GM23338 (cell line): ENCODE measurements at regions not wholly inside any gene's neighbourhood (a gene's known extent, or its start where the extent isn't known, plus 50 kb on each side); places are given as distances from the start of the nearest gene placed in this dataset.

Experiments used
- ATAC-seq: fragments of 200-7000 bp; cut with Tn5 transposase; 3 replicates; pipeline ENCODE4 v1.9.1; 2020
- DNase-seq: peaks from one replicate; pipeline ENCODE4 v3.0.0-alpha.2; 2015; ENCODE audit warnings: low spot score
- H2AFZ ChIP-seq: fragments of 200-600 bp; sonication (generic); 2 replicates; pipeline ENCODE4 v1.8.0; 2016; ENCODE audit warnings: antibody characterized with exemption, mild to moderate bottlenecking, moderate library complexity
- H3F3A ChIP-seq: fragments of 200-600 bp; sonication (generic); replicated peaks from 2 replicates; pipeline ENCODE4 v1.8.0; 2017; ENCODE audit warnings: antibody characterized with exemption, mixed run types, low read depth
- H3K27ac ChIP-seq: fragments of 200-600 bp; sonication (generic); 2 replicates; pipeline ENCODE4 v1.6.1; 2016; ENCODE audit warnings: low read depth
- H3K27me3 ChIP-seq: fragments of 200-600 bp; sonication (generic); 2 replicates; pipeline ENCODE4 v1.8.0; 2016; ENCODE audit warnings: mild to moderate bottlenecking, mixed run types, moderate library complexity; ENCODE audit not compliant: insufficient read depth
- H3K36me3 ChIP-seq: fragments of 200-600 bp; sonication (generic); 2 replicates; pipeline ENCODE4 v1.8.0; 2016; ENCODE audit warnings: mild to moderate bottlenecking; ENCODE audit not compliant: insufficient read depth
- H3K4me1 ChIP-seq: fragments of 200-600 bp; sonication (generic); 2 replicates; pipeline ENCODE4 v1.8.0; 2016; ENCODE audit warnings: mild to moderate bottlenecking, moderate library complexity; ENCODE audit not compliant: insufficient read depth
- H3K4me2 ChIP-seq: fragments of 200-600 bp; sonication (generic); 2 replicates; pipeline ENCODE4 v1.7.1; 2017; ENCODE audit warnings: mixed run types
- H3K4me3 ChIP-seq: fragments of 200-600 bp; sonication (generic); 2 replicates; pipeline ENCODE4 v1.6.1; 2016; ENCODE audit warnings: mixed run types
- H3K79me2 ChIP-seq: fragments of 200-600 bp; sonication (generic); replicated peaks from 2 replicates; pipeline ENCODE4 v1.8.0; 2017; ENCODE audit warnings: mild to moderate bottlenecking; ENCODE audit not compliant: insufficient read depth
- H3K9me2 ChIP-seq: fragments of 200-600 bp; sonication (generic); 2 replicates; pipeline ENCODE4 v1.8.0; 2017; ENCODE audit not compliant: insufficient read depth
- H4K20me1 ChIP-seq: fragments of 200-600 bp; sonication (generic); replicated peaks from 2 replicates; pipeline ENCODE4 v1.8.0; 2017; ENCODE audit warnings: mild to moderate bottlenecking; ENCODE audit not compliant: insufficient read depth
- H3K27ac Mint-ChIP-seq: 2 replicates; pipeline ENCODE4 v1.8.0; 2020; ENCODE audit warnings: inconsistent platforms, mild to moderate bottlenecking, moderate library complexity, mixed read lengths
- H3K27me3 Mint-ChIP-seq: 3 replicates; pipeline ENCODE4 v1.8.0; 2022; ENCODE audit warnings: low read depth, mild to moderate bottlenecking, moderate library complexity, mixed read lengths, inconsistent platforms; ENCODE audit not compliant: insufficient read depth, poor library complexity
- H3K36me3 Mint-ChIP-seq: 3 replicates; pipeline ENCODE4 v1.8.0; 2021; ENCODE audit warnings: low read depth, mild to moderate bottlenecking, inconsistent platforms, moderate library complexity, mixed read lengths
- H3K4me1 Mint-ChIP-seq: 3 replicates; pipeline ENCODE4 v1.8.0; 2020; ENCODE audit warnings: mild to moderate bottlenecking, inconsistent platforms, mixed read lengths
- H3K4me3 Mint-ChIP-seq: 3 replicates; pipeline ENCODE4 v1.8.0; 2021; ENCODE audit warnings: moderate library complexity, mild to moderate bottlenecking, inconsistent platforms, mixed read lengths
- H3K9me3 Mint-ChIP-seq: 3 replicates; pipeline ENCODE4 v1.8.0; 2020; ENCODE audit warnings: moderate library complexity, mild to moderate bottlenecking, inconsistent platforms, mixed read lengths
- CREB1 ChIP-seq: fragments of 250-450 bp; sonication (Bioruptor Pico); IDR thresholded peaks from 2 replicates; pipeline ENCODE4 v1.5.0; 2020; ENCODE audit warnings: low read depth, mild to moderate bottlenecking, moderate library complexity
- EZH2 ChIP-seq: fragments of 200-600 bp; sonication (generic); IDR thresholded peaks from one replicate; pipeline ENCODE4 v1.8.0; 2017; ENCODE audit warnings: antibody characterized with exemption, mild to moderate bottlenecking, low read depth; ENCODE audit not compliant: unreplicated experiment
- EZH2phosphoT487 ChIP-seq: fragments of 200-600 bp; sonication (generic); IDR thresholded peaks from one replicate; pipeline ENCODE4 v1.8.1; 2018; ENCODE audit warnings: antibody characterized with exemption; ENCODE audit not compliant: unreplicated experiment
- JUNB ChIP-seq: IDR thresholded peaks from one replicate; pipeline ENCODE4 v1.6.1; 2016; ENCODE audit warnings: antibody characterized with exemption; ENCODE audit not compliant: unreplicated experiment
- NANOG ChIP-seq: IDR thresholded peaks from 2 replicates; pipeline ENCODE4 v1.6.1; 2016; ENCODE audit warnings: antibody characterized with exemption, borderline replicate concordance
- POLR2AphosphoS5 ChIP-seq: IDR thresholded peaks from 2 replicates; pipeline ENCODE4 v1.6.1; 2016; ENCODE audit warnings: antibody characterized with exemption, low read depth
- STAT1 ChIP-seq: IDR thresholded peaks from one replicate; pipeline ENCODE4 v1.6.1; 2016; ENCODE audit warnings: antibody characterized with exemption; ENCODE audit not compliant: unreplicated experiment
- ZNF331 ChIP-seq: fragments of 250-450 bp; sonication (Bioruptor Pico); IDR thresholded peaks from 2 replicates; pipeline ENCODE4 v1.5.0; 2020; ENCODE audit warnings: low read depth, mild to moderate bottlenecking, moderate library complexity
- TF ChIP-seq, protein P1 (sequence below), 2 experiments: fragments of 200-600 bp in 1 of 2; sonication (generic) in 1 of 2; conservative IDR thresholded peaks; 2 replicates each; pipeline versions ENCODE4 v1.5.1 to v1.6.1; 2016 to 2017; ENCODE audit warnings: antibody characterized with exemption in 2 of 2, low read depth in 2 of 2, mild to moderate bottlenecking in 2 of 2, moderate library complexity in 1 of 2
- TF ChIP-seq, protein P2 (sequence below): IDR thresholded peaks from 2 replicates; pipeline ENCODE4 v1.6.1; 2016; ENCODE audit warnings: antibody characterized with exemption
- TF ChIP-seq, protein P3 (sequence below): fragments of 250-450 bp; sonication (Bioruptor Pico); IDR thresholded peaks from 2 replicates; pipeline ENCODE4 v1.5.0; 2020; ENCODE audit warnings: mild to moderate bottlenecking, moderate library complexity

DNA sequence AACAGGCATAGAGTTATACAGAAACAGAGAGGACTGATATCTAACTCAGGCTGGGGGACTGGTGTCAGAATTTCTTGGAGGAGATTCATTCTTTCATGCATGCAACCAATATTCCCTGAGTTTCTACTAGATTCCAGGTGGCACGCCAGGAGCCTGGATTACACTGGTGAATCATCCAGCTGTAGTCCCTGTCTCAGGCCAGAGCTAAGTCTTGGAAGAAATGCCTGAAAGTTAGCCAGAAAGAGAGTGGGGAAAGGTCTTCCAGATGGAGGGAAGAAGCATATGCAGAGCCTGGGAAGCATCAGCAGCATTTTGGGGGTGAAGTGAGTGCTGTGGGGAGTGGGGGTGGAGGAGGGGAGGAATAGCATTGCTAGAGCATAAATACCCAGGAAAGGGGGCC is 239.1 kb downstream of the OMA1 start:
- peaks cover 26% of the 10 kb centered on the region for H3K4me1 Mint-ChIP-seq
- Histone ChIP-seq H3K9me2 (no peaks in the 10 kb centered on the region; the same call in 1 of the 2 replicates), H3K36me3 (no peaks in the 10 kb centered on the region), H3K4me2 (peak overlapping the region; percentile 44; the same call in 1 of the 2 replicates), H4K20me1 (no peaks in the 10 kb centered on the region), H3K27ac (no peak overlapping the region), H3K27me3 (no peaks in the 10 kb centered on the region), H3K4me1 (peaks cover 19% of the 10 kb centered on the region), H2AFZ (no peak overlapping the region), H3F3A (no peaks in the 10 kb centered on the region), H3K79me2 (no peaks in the 10 kb centered on the region), H3K4me3 (no peak overlapping the region)
- DNase-seq (no peak), ATAC-seq (no peak)
- H3K9me3 Mint-ChIP-seq = no peaks in the 10 kb centered on the region
- no peak for TF ChIP-seq STAT1
- TF ChIP-seq EZH2phosphoT487 = no peak
- no peak overlapping the region for H3K4me3 Mint-ChIP-seq
- no peak overlapping the region for H3K27ac Mint-ChIP-seq
- H3K36me3 Mint-ChIP-seq = no peaks in the 10 kb centered on the region
- H3K27me3 Mint-ChIP-seq = peaks cover 3% of the 10 kb centered on the region

DNA sequence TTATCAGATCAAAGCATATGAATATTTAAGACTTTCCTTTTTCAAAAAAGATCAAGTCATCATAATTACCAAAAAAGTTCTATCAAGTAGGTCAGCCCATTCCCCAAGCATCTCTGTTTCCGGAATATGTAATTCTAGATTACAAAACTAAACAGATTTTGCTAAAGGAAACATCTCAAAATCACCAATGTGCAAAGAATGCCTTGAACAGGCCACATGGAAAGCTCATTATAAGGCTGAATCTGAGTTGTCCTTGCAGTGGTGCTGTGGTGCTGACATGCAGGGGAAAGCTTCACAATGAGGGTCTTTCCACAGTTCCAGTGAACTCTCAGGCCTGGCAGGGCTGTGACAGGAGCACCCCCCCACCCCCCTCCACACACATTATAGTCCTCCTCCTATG is 240.9 kb downstream of the OMA1 start:
- no peak overlapping the region for H3K27ac ChIP-seq
- no peaks in the 10 kb centered on the region for H3F3A ChIP-seq
- H3K27me3 ChIP-seq = no peaks in the 10 kb centered on the region
- no peaks in the 10 kb centered on the region for H3K36me3 ChIP-seq
- Mint-ChIP-seq H3K4me3 (no peak overlapping the region), H3K9me3 (no peaks in the 10 kb centered on the region; the same call in 2 of the 3 replicates), H3K27ac (no peak overlapping the region), H3K36me3 (no peaks in the 10 kb centered on the region), H3K4me1 (peaks cover 22% of the 10 kb centered on the region), H3K27me3 (peaks cover 3% of the 10 kb centered on the region)
- no peak overlapping the region for H2AFZ ChIP-seq
- no peak overlapping the region for H3K4me3 ChIP-seq
- H3K9me2 ChIP-seq = no peaks in the 10 kb centered on the region; the same call in 1 of the 2 replicates
- no peak for ATAC-seq
- no peaks in the 10 kb centered on the region for H4K20me1 ChIP-seq
- DNase-seq = no peak
- peaks cover 13% of the 10 kb centered on the region; the same call in 1 of the 2 replicates for H3K4me1 ChIP-seq
- H3K4me2 ChIP-seq = no peak overlapping the region
- no peaks in the 10 kb centered on the region for H3K79me2 ChIP-seq
- TF ChIP-seq NANOG = no peak
- TF ChIP-seq EZH2phosphoT487 = no peak
- TF ChIP-seq ZNF331 = no peak
- TF ChIP-seq, protein P1, sequence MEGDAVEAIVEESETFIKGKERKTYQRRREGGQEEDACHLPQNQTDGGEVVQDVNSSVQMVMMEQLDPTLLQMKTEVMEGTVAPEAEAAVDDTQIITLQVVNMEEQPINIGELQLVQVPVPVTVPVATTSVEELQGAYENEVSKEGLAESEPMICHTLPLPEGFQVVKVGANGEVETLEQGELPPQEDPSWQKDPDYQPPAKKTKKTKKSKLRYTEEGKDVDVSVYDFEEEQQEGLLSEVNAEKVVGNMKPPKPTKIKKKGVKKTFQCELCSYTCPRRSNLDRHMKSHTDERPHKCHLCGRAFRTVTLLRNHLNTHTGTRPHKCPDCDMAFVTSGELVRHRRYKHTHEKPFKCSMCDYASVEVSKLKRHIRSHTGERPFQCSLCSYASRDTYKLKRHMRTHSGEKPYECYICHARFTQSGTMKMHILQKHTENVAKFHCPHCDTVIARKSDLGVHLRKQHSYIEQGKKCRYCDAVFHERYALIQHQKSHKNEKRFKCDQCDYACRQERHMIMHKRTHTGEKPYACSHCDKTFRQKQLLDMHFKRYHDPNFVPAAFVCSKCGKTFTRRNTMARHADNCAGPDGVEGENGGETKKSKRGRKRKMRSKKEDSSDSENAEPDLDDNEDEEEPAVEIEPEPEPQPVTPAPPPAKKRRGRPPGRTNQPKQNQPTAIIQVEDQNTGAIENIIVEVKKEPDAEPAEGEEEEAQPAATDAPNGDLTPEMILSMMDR (conservative IDR thresholded peaks at IDR 0.05; ENCODE audit: low read depth in 2 of 2) = no peak
- no peak for TF ChIP-seq STAT1
- no peak for TF ChIP-seq CREB1 (CRISPR knock-in tag)
- no peak for TF ChIP-seq JUNB
- no peak for TF ChIP-seq POLR2AphosphoS5
- TF ChIP-seq, protein P2, sequence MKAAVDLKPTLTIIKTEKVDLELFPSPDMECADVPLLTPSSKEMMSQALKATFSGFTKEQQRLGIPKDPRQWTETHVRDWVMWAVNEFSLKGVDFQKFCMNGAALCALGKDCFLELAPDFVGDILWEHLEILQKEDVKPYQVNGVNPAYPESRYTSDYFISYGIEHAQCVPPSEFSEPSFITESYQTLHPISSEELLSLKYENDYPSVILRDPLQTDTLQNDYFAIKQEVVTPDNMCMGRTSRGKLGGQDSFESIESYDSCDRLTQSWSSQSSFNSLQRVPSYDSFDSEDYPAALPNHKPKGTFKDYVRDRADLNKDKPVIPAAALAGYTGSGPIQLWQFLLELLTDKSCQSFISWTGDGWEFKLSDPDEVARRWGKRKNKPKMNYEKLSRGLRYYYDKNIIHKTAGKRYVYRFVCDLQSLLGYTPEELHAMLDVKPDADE = no peak
- TF ChIP-seq, protein P3, sequence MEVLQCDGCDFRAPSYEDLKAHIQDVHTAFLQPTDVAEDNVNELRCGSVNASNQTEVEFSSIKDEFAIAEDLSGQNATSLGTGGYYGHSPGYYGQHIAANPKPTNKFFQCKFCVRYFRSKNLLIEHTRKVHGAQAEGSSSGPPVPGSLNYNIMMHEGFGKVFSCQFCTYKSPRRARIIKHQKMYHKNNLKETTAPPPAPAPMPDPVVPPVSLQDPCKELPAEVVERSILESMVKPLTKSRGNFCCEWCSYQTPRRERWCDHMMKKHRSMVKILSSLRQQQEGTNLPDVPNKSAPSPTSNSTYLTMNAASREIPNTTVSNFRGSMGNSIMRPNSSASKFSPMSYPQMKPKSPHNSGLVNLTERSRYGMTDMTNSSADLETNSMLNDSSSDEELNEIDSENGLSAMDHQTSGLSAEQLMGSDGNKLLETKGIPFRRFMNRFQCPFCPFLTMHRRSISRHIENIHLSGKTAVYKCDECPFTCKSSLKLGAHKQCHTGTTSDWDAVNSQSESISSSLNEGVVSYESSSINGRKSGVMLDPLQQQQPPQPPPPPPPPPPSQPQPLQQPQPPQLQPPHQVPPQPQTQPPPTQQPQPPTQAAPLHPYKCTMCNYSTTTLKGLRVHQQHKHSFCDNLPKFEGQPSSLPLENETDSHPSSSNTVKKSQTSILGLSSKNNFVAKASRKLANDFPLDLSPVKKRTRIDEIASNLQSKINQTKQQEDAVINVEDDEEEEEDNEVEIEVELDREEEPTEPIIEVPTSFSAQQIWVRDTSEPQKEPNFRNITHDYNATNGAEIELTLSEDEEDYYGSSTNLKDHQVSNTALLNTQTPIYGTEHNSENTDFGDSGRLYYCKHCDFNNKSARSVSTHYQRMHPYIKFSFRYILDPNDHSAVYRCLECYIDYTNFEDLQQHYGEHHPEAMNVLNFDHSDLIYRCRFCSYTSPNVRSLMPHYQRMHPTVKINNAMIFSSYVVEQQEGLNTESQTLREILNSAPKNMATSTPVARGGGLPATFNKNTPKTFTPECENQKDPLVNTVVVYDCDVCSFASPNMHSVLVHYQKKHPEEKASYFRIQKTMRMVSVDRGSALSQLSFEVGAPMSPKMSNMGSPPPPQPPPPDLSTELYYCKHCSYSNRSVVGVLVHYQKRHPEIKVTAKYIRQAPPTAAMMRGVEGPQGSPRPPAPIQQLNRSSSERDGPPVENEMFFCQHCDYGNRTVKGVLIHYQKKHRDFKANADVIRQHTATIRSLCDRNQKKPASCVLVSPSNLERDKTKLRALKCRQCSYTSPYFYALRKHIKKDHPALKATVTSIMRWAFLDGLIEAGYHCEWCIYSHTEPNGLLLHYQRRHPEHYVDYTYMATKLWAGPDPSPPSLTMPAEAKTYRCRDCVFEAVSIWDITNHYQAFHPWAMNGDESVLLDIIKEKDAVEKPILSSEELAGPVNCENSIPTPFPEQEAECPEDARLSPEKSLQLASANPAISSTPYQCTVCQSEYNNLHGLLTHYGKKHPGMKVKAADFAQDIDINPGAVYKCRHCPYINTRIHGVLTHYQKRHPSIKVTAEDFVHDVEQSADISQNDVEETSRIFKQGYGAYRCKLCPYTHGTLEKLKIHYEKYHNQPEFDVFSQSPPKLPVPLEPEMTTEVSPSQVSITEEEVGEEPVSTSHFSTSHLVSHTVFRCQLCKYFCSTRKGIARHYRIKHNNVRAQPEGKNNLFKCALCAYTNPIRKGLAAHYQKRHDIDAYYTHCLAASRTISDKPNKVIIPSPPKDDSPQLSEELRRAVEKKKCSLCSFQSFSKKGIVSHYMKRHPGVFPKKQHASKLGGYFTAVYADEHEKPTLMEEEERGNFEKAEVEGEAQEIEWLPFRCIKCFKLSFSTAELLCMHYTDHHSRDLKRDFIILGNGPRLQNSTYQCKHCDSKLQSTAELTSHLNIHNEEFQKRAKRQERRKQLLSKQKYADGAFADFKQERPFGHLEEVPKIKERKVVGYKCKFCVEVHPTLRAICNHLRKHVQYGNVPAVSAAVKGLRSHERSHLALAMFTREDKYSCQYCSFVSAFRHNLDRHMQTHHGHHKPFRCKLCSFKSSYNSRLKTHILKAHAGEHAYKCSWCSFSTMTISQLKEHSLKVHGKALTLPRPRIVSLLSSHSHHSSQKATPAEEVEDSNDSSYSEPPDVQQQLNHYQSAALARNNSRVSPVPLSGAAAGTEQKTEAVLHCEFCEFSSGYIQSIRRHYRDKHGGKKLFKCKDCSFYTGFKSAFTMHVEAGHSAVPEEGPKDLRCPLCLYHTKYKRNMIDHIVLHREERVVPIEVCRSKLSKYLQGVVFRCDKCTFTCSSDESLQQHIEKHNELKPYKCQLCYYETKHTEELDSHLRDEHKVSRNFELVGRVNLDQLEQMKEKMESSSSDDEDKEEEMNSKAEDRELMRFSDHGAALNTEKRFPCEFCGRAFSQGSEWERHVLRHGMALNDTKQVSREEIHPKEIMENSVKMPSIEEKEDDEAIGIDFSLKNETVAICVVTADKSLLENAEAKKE (CRISPR knock-in tag) = no peak
- no peak for TF ChIP-seq EZH2
